PC-9 (cell line): ENCODE measurements at regions not wholly inside any gene's neighbourhood (a gene's known extent, or its start where the extent isn't known, plus 50 kb on each side); places are given as distances from the start of the nearest gene placed in this dataset.

Experiments
- CTCF ChIP-seq: fragments of 200-600 bp; sonication (generic); conservative IDR thresholded peaks from 2 replicates; pipeline ENCODE4 v1.6.1; 2017; ENCODE audit warnings: mixed run types, antibody characterized with exemption, mild to moderate bottlenecking, moderate library complexity
- EZH2 ChIP-seq: fragments of 200-600 bp; sonication (generic); IDR thresholded peaks from 2 replicates; pipeline ENCODE4 v1.8.0; 2017; ENCODE audit warnings: antibody characterized with exemption, low read depth

GRCh38 chr3:14600075-14600474, 51.5 kb upstream of the CCDC174 start:
- TF ChIP-seq CTCF (no peak), EZH2 (no peak)
